ENCODE measurements at regions not wholly inside any gene's neighbourhood (a gene's known extent, or its start where the extent isn't known, plus 50 kb on each side); places are given as distances from the start of the nearest gene placed in this dataset.
"Not testable (repeated sequence)": the region's sequence is repeated elsewhere in the genome, so short reads cannot be mapped to it uniquely, and the experiment has no call there.

DNA sequence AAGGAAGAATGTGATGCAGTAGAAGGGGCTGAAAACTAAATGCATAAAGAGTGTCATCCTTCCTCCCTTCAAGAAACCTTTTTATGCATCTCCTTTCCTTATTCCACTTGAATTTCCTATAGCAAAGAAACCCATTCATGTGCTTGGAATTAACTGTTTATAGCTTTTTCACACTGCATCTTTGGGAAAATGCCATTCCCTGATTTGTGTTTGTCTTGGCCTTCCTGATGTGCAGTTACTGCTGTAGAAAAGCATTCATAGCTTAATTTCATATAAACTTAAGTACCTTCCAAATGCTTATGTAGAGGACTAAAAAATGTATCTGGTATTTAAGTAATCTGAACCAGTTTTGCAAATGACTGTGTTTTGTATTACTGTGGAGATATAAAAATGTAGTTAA is 61.8 kb downstream of the SDR9C7 start:
- Mint-ChIP-seq H3K4me1 (no peaks in the 10 kb centered on the region), H3K9me3 (peaks cover 17% of the 10 kb centered on the region), H3K27ac (no peak overlapping the region), H3K27me3 (ENCODE audit: low read depth) (peaks cover 2% of the 10 kb centered on the region), H3K4me3 (no peak overlapping the region), H3K36me3 (peaks cover 3% of the 10 kb centered on the region)
- TF ChIP-seq, protein P1, sequence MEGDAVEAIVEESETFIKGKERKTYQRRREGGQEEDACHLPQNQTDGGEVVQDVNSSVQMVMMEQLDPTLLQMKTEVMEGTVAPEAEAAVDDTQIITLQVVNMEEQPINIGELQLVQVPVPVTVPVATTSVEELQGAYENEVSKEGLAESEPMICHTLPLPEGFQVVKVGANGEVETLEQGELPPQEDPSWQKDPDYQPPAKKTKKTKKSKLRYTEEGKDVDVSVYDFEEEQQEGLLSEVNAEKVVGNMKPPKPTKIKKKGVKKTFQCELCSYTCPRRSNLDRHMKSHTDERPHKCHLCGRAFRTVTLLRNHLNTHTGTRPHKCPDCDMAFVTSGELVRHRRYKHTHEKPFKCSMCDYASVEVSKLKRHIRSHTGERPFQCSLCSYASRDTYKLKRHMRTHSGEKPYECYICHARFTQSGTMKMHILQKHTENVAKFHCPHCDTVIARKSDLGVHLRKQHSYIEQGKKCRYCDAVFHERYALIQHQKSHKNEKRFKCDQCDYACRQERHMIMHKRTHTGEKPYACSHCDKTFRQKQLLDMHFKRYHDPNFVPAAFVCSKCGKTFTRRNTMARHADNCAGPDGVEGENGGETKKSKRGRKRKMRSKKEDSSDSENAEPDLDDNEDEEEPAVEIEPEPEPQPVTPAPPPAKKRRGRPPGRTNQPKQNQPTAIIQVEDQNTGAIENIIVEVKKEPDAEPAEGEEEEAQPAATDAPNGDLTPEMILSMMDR (IDR thresholded peaks at IDR 0.05; ENCODE audit: unreplicated experiment): no peak
- DNase-seq (ENCODE audit: low spot score in 2 of 2, unreplicated experiment in 2 of 2): no peak

DNA sequence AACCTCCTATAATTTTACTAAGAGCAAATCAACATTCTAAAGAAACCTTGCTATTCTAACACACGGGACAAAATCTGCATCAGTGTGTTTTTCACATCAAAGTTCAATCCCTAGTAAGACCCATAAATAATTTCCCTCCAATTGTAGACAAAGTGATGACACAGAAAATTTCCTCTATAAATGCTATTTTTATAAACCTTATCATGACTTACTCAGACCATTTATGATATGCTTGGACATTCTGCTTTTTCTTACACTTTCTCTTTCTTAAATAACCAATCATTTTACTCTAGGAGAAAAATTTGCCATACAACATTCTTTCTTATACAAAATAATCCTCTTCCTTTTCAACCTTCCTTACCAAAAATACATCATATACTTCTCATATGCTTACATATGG is 67.0 kb downstream of the SDR9C7 start:
- Mint-ChIP-seq H3K4me1 (no peaks in the 10 kb centered on the region), H3K27ac (no peak overlapping the region), H3K36me3 (peaks cover 10% of the 10 kb centered on the region), H3K9me3 (peaks cover 50% of the 10 kb centered on the region), H3K4me3 (no peak overlapping the region), H3K27me3 (ENCODE audit: low read depth) (no peaks in the 10 kb centered on the region)
- TF ChIP-seq, protein P1 (IDR thresholded peaks at IDR 0.05; ENCODE audit: unreplicated experiment): no peak
- no peak for DNase-seq (ENCODE audit: low spot score in 2 of 2, unreplicated experiment in 2 of 2)

DNA sequence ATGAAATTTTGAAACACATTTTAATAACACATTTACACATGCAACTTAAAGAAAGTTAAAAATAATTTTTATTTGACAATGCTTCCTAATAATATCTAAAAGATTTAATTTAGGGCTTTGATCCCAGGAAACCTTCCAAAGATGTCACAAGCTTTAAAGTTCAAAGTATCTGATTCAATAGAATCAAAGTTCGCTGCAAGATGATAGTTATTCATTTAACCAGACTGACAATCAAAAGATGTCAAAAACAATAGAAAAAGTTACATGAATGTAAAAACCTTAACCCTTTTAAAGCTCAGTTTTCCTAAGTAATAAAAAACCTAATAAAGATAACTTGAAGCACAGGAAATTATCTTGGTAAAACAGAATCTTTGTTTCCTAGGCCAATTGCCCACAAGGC is 67.7 kb downstream of the SDR9C7 start:
- no peak for DNase-seq (ENCODE audit: low spot score in 2 of 2, unreplicated experiment in 2 of 2)
- Mint-ChIP-seq H3K27ac (no peak overlapping the region), H3K4me1 (no peaks in the 10 kb centered on the region), H3K27me3 (ENCODE audit: low read depth) (no peaks in the 10 kb centered on the region), H3K36me3 (peaks cover 10% of the 10 kb centered on the region), H3K9me3 (peaks cover 52% of the 10 kb centered on the region), H3K4me3 (no peak overlapping the region)
- TF ChIP-seq, protein P1 (IDR thresholded peaks at IDR 0.05; ENCODE audit: unreplicated experiment): no peak

DNA sequence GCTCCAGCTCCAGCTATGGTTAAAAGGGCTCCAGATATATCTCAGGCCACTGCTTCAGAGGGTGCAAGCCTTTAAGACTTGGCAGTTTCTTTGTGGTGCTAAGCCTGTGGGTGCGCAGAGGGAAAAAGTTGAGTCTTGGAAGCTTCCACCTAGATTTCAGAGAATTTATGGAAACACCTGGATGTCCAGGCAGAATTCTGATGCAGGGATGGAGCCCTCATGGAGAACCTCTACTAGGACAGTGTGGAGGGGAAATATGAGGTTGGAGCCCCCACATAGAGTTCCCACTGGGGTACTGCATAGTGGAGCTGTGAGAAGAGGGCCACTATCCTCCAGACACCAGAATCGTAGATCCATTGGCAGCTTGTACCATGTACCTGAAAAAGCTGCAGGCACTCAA is 69.9 kb downstream of the SDR9C7 start:
- Mint-ChIP-seq H3K36me3 (peaks cover 10% of the 10 kb centered on the region), H3K27ac (no peak overlapping the region), H3K4me3 (no peak overlapping the region), H3K9me3 (peaks cover 57% of the 10 kb centered on the region), H3K4me1 (no peaks in the 10 kb centered on the region), H3K27me3 (ENCODE audit: low read depth) (no peaks in the 10 kb centered on the region)
- TF ChIP-seq, protein P1 (IDR thresholded peaks at IDR 0.05; ENCODE audit: unreplicated experiment): no peak
- DNase-seq (ENCODE audit: low spot score in 2 of 2, unreplicated experiment in 2 of 2): no peak

DNA sequence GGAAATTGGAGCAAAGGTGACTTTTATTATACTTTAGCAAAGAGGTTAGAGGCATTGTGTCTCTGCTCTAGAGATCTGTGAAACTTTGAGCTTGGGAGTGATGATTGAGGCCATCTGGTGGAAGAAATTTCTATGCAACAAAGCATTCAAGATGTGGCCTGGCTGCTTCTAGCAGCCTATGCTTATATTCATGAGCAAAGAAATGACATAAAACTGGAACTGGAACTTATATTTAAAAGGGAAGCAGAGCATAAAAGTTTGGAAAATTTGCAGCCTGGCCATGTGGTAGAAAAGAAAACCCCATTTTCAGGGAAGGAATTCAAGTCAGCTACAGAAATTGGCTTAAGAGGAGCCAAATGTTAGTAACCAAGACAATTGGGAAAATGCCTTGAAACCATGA is 70.4 kb downstream of the SDR9C7 start:
- peaks cover 54% of the 10 kb centered on the region for H3K9me3 Mint-ChIP-seq
- no peaks in the 10 kb centered on the region for H3K4me1 Mint-ChIP-seq
- no peak overlapping the region for H3K27ac Mint-ChIP-seq
- TF ChIP-seq, protein P1 (IDR thresholded peaks at IDR 0.05; ENCODE audit: unreplicated experiment): no peak
- no peak for DNase-seq (ENCODE audit: low spot score in 2 of 2, unreplicated experiment in 2 of 2)
- H3K27me3 Mint-ChIP-seq (ENCODE audit: low read depth): no peaks in the 10 kb centered on the region
- H3K4me3 Mint-ChIP-seq: no peak overlapping the region
- H3K36me3 Mint-ChIP-seq: peaks cover 10% of the 10 kb centered on the region

DNA sequence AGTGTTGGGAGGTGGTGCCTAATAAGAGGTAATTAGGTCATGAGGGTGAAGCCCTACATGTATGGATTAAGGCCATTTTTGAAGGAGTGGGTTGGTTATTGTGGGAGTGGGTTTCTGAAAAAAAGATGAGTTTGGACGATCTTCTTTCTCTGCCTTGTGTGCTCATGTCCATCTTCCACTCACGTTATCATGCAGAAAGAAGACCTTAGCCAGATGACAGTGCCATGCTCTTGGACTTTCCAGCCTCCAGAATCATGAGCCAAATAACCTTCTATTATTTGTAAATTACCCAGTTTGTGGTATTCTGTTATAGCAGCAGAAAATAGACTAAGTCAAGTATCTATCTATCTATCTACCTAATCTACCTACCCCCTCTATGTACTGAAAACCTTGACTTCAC is 71.9 kb downstream of the SDR9C7 start:
- DNase-seq (ENCODE audit: low spot score in 2 of 2, unreplicated experiment in 2 of 2): no peak
- Mint-ChIP-seq H3K4me1 (no peaks in the 10 kb centered on the region), H3K9me3 (peaks cover 43% of the 10 kb centered on the region), H3K4me3 (no peak overlapping the region), H3K27ac (no peak overlapping the region), H3K36me3 (peaks cover 7% of the 10 kb centered on the region), H3K27me3 (ENCODE audit: low read depth) (no peaks in the 10 kb centered on the region)
- TF ChIP-seq, protein P1 (IDR thresholded peaks at IDR 0.05; ENCODE audit: unreplicated experiment): no peak

DNA sequence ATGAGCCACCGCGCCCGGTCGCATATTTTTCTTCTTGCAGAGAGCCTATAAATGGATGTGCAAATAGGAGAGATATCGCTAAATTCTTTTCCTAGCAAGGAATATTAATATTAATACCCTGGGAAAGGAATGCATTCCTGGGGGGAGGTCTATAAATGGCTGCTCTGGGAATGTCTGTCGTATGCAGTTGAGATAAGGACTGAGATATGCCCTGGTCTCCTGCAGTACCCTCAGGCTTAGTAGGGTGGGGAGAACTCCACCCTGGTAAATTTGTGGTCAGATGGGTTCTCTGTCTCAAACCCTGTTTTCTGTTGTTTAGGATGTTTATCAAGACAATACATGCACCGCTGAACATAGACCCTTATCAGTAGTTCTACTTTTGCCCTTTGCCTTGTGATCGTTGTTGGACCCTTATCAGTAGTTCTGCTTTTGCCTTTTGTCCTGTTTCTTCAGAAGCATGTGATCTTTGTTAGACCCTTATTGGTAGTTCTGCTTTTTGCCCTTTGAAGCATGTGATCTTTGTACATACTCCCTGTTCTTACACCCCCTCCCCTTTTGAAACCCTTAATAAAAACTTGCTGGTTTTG is 80.7 kb downstream of the SDR9C7 start:
- H3K4me1 Mint-ChIP-seq; DNase-seq (ENCODE audit: low spot score in 2 of 2, unreplicated experiment in 2 of 2); H3K4me3 Mint-ChIP-seq; H3K36me3 Mint-ChIP-seq; H3K27ac Mint-ChIP-seq; H3K27me3 Mint-ChIP-seq (ENCODE audit: low read depth): not testable (repeated sequence)
- H3K9me3 Mint-ChIP-seq: peaks cover 49% of the 10 kb centered on the region
